A549 (cell line): ENCODE measurements at regions not wholly inside any gene's neighbourhood (a gene's known extent, or its start where the extent isn't known, plus 50 kb on each side); places are given as distances from the start of the nearest gene placed in this dataset.

ENCODE experiments used
- CBX2 ChIP-seq: fragments of 200-600 bp; sonication (generic); IDR thresholded peaks from 2 replicates; pipeline ENCODE4 v1.6.1; 2016; ENCODE audit warnings: low read depth, mild to moderate bottlenecking, borderline replicate concordance
- GATA3 ChIP-seq: IDR thresholded peaks from 2 replicates; pipeline ENCODE4 v1.6.1; 2012; ENCODE audit warnings: borderline replicate concordance
- HDAC2 ChIP-seq: fragments of 200-600 bp; sonication (generic); IDR thresholded peaks from 2 replicates; pipeline ENCODE4 v1.6.1; 2016
- SMC3 ChIP-seq: fragments of >200 bp; sonication (Bioruptor Twin); formaldehyde crosslinking; IDR thresholded peaks from 3 replicates; pipeline ENCODE4 v1.6.1; 2018; ENCODE audit warnings: inconsistent platforms
- TF ChIP-seq, protein P1 (sequence below): IDR thresholded peaks from 2 replicates; pipeline ENCODE4 v1.6.1; 2012
- TF ChIP-seq, protein P2 (sequence below): fragments of >200 bp; sonication (Bioruptor Twin); formaldehyde crosslinking; IDR thresholded peaks from 3 replicates; pipeline ENCODE4 v1.5.1; 2016

DNA sequence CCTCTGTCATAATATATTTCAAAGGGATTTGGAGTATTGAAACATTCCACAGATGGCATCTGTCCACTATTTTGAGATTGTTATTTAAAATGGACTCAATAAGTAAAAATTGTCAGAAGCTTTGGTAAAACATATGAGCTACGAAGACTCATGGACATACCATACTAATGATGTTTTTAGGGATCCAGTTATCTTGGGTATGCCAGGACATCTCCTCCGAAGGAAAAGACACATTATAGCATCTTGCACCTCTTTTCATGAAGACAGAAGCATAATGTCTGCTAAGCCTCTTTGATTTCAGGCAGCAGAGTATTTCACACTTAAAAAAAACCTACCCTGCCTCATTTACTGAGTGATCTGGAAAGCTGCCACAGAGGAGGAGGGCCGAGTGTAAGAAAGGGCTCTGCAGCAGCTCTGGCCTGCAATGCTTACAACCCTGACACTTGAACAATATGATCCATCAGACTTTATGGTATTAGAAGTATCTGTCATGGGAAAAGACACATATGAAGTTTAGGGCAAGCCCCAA is 284.8 kb downstream of the TUSC7 start:
- TF ChIP-seq, protein P1, sequence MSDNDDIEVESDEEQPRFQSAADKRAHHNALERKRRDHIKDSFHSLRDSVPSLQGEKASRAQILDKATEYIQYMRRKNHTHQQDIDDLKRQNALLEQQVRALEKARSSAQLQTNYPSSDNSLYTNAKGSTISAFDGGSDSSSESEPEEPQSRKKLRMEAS: no peak
- TF ChIP-seq, protein P2, sequence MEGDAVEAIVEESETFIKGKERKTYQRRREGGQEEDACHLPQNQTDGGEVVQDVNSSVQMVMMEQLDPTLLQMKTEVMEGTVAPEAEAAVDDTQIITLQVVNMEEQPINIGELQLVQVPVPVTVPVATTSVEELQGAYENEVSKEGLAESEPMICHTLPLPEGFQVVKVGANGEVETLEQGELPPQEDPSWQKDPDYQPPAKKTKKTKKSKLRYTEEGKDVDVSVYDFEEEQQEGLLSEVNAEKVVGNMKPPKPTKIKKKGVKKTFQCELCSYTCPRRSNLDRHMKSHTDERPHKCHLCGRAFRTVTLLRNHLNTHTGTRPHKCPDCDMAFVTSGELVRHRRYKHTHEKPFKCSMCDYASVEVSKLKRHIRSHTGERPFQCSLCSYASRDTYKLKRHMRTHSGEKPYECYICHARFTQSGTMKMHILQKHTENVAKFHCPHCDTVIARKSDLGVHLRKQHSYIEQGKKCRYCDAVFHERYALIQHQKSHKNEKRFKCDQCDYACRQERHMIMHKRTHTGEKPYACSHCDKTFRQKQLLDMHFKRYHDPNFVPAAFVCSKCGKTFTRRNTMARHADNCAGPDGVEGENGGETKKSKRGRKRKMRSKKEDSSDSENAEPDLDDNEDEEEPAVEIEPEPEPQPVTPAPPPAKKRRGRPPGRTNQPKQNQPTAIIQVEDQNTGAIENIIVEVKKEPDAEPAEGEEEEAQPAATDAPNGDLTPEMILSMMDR: no peak
- TF ChIP-seq SMC3: no peak
- no peak for TF ChIP-seq HDAC2
- no peak for TF ChIP-seq GATA3
- TF ChIP-seq CBX2: no peak
